ENCODE measurements at regions not wholly inside any gene's neighbourhood (a gene's known extent, or its start where the extent isn't known, plus 50 kb on each side); places are given as distances from the start of the nearest gene placed in this dataset.

DNA sequence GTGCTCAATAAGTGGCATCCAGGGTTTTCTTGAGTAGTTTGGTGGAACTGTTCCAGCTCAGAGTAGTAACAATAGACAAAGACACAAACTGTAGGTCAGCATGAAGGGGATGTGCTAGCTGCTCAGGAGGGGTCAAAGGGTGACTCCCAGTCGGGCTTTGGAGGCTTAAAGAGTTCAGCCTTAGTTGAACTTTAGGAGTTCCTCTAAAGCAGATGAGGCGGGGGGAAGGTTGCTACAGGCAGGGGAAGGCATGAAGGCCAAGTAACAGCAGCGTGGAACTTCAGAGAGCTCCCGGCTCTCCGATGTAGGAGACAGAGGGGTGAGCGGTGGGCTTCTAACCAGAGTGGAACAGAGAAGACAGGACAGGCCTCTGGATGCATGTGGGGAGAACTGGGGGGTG is 115.5 kb upstream of the CD93 start:
- Histone ChIP-seq H3K4me2 (ENCODE audit: low read length) (no peak overlapping the region), H3K27me3 (ENCODE audit: control insufficient read depth, insufficient read depth, low read length) (no peaks in the 10 kb centered on the region), H2AFZ (no peak overlapping the region), H3K4me3 (ENCODE audit: low read depth, low read length) (no peak overlapping the region), H3K9ac (no peak overlapping the region), H3K36me3 (ENCODE audit: control insufficient read depth, insufficient read depth, low read length) (no peaks in the 10 kb centered on the region), H3K27ac (no peak overlapping the region), H3K79me2 (no peaks in the 10 kb centered on the region), H3K4me1 (no peaks in the 10 kb centered on the region), H3K9me3 (ENCODE audit: control insufficient read depth, low read length) (no peaks in the 10 kb centered on the region)
- TF ChIP-seq, protein P1, sequence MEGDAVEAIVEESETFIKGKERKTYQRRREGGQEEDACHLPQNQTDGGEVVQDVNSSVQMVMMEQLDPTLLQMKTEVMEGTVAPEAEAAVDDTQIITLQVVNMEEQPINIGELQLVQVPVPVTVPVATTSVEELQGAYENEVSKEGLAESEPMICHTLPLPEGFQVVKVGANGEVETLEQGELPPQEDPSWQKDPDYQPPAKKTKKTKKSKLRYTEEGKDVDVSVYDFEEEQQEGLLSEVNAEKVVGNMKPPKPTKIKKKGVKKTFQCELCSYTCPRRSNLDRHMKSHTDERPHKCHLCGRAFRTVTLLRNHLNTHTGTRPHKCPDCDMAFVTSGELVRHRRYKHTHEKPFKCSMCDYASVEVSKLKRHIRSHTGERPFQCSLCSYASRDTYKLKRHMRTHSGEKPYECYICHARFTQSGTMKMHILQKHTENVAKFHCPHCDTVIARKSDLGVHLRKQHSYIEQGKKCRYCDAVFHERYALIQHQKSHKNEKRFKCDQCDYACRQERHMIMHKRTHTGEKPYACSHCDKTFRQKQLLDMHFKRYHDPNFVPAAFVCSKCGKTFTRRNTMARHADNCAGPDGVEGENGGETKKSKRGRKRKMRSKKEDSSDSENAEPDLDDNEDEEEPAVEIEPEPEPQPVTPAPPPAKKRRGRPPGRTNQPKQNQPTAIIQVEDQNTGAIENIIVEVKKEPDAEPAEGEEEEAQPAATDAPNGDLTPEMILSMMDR (IDR thresholded peaks at IDR 0.05), result no peak

DNA sequence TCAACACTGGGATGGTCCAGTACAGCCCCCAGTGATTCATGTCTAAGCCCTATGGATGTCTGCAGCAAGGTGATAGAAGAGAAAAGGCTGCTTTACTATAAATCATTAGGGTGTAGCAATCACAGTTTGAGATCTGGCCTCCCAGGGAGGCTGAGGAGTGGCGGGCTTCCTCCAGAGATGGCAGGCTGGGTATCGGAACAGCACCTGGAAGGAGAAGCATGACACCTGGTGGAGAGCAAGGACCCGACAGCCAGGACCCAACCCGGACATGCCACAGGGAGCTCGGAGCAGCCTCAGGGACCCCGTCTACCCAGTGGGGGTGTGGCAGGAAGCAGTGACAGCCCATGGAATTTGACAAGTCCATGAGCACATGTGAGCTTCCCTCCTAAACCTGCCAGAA is 114.8 kb upstream of the CD93 start:
- TF ChIP-seq, protein P1 (IDR thresholded peaks at IDR 0.05), result peak; percentile 63
- no peaks in the 10 kb centered on the region for H3K36me3 ChIP-seq (ENCODE audit: control insufficient read depth, insufficient read depth, low read length)
- H3K79me2 ChIP-seq, result no peaks in the 10 kb centered on the region
- H3K9ac ChIP-seq, result no peak overlapping the region
- no peaks in the 10 kb centered on the region for H3K4me1 ChIP-seq
- H3K4me2 ChIP-seq (ENCODE audit: low read length), result no peak overlapping the region
- H3K9me3 ChIP-seq (ENCODE audit: control insufficient read depth, low read length), result no peaks in the 10 kb centered on the region
- H3K4me3 ChIP-seq (ENCODE audit: low read depth, low read length), result no peak overlapping the region
- no peak overlapping the region for H3K27ac ChIP-seq
- H3K27me3 ChIP-seq (ENCODE audit: control insufficient read depth, insufficient read depth, low read length), result no peaks in the 10 kb centered on the region
- no peak overlapping the region for H2AFZ ChIP-seq

DNA sequence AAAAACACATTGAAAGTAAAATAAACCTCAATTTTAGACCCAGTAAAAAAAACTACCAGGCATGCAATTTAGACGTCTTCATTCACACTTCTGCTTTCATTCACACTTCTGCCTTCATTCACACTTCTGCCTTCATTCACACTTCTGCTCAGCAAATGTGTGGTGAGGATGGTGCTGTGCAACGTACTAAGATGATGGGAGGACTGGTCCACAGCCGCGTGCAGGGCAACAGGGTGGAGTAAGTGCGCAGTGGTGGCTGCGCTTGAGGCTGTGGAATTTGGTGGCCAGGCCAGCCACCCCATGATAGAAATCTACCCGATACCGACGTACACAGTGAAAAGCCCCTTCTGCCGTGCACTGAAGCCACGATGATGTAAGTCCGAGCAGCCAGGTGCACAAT is 114.3 kb upstream of the CD93 start:
- Histone ChIP-seq H3K79me2 (no peaks in the 10 kb centered on the region), H3K27me3 (ENCODE audit: control insufficient read depth, insufficient read depth, low read length) (no peaks in the 10 kb centered on the region), H3K4me1 (no peaks in the 10 kb centered on the region), H3K4me3 (ENCODE audit: low read depth, low read length) (no peak overlapping the region), H3K27ac (no peak overlapping the region), H2AFZ (no peak overlapping the region), H3K9ac (no peak overlapping the region), H3K9me3 (ENCODE audit: control insufficient read depth, low read length) (no peaks in the 10 kb centered on the region), H3K4me2 (ENCODE audit: low read length) (no peak overlapping the region), H3K36me3 (ENCODE audit: control insufficient read depth, insufficient read depth, low read length) (no peaks in the 10 kb centered on the region)
- TF ChIP-seq, protein P1 (IDR thresholded peaks at IDR 0.05), result no peak

DNA sequence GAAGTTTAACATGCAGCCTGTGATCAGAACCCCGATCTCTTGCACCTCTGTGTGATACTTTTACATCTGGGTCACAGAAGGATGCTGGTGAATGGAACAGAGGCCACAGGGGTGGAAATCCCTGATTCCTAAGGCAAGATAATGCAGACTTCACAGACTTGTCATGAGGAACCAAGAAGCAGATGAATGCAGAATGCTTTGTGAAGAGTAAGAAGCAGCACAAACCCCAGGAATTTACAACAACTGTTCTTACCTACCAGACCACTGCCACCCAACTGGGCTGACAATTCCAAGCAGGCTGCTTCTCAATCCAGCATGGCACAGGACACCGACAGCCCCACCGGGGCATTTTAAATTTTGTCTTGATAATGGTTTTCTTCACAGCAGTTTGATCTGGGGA is 113.2 kb upstream of the CD93 start:
- Histone ChIP-seq H3K9ac (no peak overlapping the region), H3K36me3 (ENCODE audit: control insufficient read depth, insufficient read depth, low read length) (no peaks in the 10 kb centered on the region), H3K4me2 (ENCODE audit: low read length) (no peak overlapping the region), H2AFZ (no peak overlapping the region), H3K4me3 (ENCODE audit: low read depth, low read length) (no peak overlapping the region), H3K4me1 (no peaks in the 10 kb centered on the region), H3K9me3 (ENCODE audit: control insufficient read depth, low read length) (no peaks in the 10 kb centered on the region), H3K27me3 (ENCODE audit: control insufficient read depth, insufficient read depth, low read length) (no peaks in the 10 kb centered on the region), H3K79me2 (no peaks in the 10 kb centered on the region), H3K27ac (no peak overlapping the region)
- TF ChIP-seq, protein P1 (IDR thresholded peaks at IDR 0.05), result no peak

DNA sequence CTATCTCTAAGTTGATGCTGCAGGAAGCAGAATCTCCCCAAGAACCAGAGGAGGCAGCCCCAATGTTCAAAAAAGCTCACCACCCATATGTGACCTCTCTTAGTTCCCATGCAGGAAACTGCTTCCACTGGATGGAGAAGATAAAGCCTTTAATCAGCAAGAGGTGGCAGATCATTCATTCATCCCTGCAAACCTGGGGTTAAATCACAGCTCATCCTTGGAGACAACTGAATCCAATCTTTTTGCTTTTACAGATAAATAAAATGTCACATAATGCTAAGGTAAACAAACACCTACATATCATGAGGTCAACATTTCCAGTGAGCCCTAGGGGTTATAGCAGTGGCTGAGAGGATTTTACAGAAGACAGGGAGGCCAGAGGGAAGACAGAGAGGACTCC is 112.7 kb upstream of the CD93 start:
- Histone ChIP-seq H3K27me3 (ENCODE audit: control insufficient read depth, insufficient read depth, low read length) (no peaks in the 10 kb centered on the region), H2AFZ (no peak overlapping the region), H3K4me3 (ENCODE audit: low read depth, low read length) (no peak overlapping the region), H3K79me2 (no peaks in the 10 kb centered on the region), H3K27ac (no peak overlapping the region), H3K4me1 (no peaks in the 10 kb centered on the region), H3K9ac (no peak overlapping the region), H3K36me3 (ENCODE audit: control insufficient read depth, insufficient read depth, low read length) (no peaks in the 10 kb centered on the region), H3K9me3 (ENCODE audit: control insufficient read depth, low read length) (no peaks in the 10 kb centered on the region), H3K4me2 (ENCODE audit: low read length) (no peak overlapping the region)
- TF ChIP-seq, protein P1 (IDR thresholded peaks at IDR 0.05), result no peak
